DND-41 (cell line): ENCODE measurements at regions not wholly inside any gene's neighbourhood (a gene's known extent, or its start where the extent isn't known, plus 50 kb on each side); places are given as distances from the start of the nearest gene placed in this dataset.
"Not testable (repeated sequence)": the region's sequence is repeated elsewhere in the genome, so short reads cannot be mapped to it uniquely, and the experiment has no call there.

Source experiments
- CTCF ChIP-seq: IDR thresholded peaks from 2 replicates; pipeline ENCODE4 v1.5.1; 2012; ENCODE audit warnings: borderline replicate concordance, low read length, moderate library complexity, mild to moderate bottlenecking; ENCODE audit not compliant: poor library complexity, severe bottlenecking; ENCODE audit errors: extremely low read depth
- EZH2 ChIP-seq: IDR thresholded peaks from 3 replicates; pipeline ENCODE4 v1.6.1; 2012; ENCODE audit warnings: borderline replicate concordance, low read depth, mild to moderate bottlenecking, moderate library complexity, low read length, inconsistent platforms; ENCODE audit not compliant: severe bottlenecking

GRCh38 chrY:11201133-11201532, 1499.9 kb upstream of the USP9Y start:
- TF ChIP-seq CTCF, EZH2: not testable (repeated sequence)
